ENCODE measurements at regions not wholly inside any gene's neighbourhood (a gene's known extent, or its start where the extent isn't known, plus 50 kb on each side); places are given as distances from the start of the nearest gene placed in this dataset.

DNA sequence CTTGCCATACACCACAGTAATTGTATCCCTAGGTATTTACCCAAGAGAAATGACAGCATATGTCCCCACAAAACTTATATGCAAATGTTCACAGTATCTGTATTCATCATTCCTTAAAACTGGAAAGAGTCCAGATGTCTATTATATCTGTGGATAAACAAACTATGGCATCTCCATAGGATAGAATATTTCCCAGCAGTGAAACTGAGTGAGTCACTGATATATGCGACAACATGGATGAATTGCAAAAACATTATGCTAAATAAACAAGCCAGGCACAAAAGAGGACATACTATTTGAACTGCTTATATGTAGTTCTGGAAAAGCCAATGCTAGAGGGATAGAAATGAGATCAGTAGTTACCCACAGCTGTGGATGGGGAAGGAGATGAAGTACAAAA lies 359.4 kb upstream of the DSEL start:
- Histone ChIP-seq H3K36me3 (ENCODE audit: control insufficient read depth, insufficient read depth, low read length) (no peaks in the 10 kb centered on the region), H3K27me3 (ENCODE audit: control insufficient read depth, insufficient read depth, low read length) (no peaks in the 10 kb centered on the region), H3K4me3 (ENCODE audit: low read length) (no peak overlapping the region), H3K4me1 (ENCODE audit: control insufficient read depth, insufficient read depth, low read length) (no peaks in the 10 kb centered on the region), H3K9me3 (ENCODE audit: control insufficient read depth, low read depth, low read length) (no peaks in the 10 kb centered on the region), H3K27ac (ENCODE audit: low read length) (no peak overlapping the region)
- WGBS (ENCODE audit: insufficient coverage, low lambda C conversion rate), result 88% methylated on average over 1 of the region's 1 CpG
- no peak for DNase-seq

DNA sequence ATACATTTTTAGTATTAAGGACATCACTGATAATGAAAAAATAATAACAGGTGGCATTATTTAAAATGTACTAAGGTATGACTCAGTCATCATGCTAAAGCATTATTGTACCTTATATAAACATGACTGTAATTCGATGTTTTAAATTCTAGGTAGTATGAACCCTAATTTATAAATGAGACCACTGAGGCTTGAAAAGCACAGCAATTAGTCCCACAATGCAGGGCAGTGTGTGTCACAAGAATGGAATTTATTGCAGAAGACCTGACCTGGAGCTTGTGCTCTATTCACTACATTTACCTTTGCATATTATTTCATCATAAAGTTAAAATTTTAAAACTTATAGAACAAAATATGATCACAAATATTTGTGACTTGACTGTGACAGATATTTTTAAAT lies 358.5 kb upstream of the DSEL start:
- Histone ChIP-seq H3K9me3 (ENCODE audit: control insufficient read depth, low read depth, low read length) (no peaks in the 10 kb centered on the region), H3K4me1 (ENCODE audit: control insufficient read depth, insufficient read depth, low read length) (no peaks in the 10 kb centered on the region), H3K27ac (ENCODE audit: low read length) (no peak overlapping the region), H3K36me3 (ENCODE audit: control insufficient read depth, insufficient read depth, low read length) (no peaks in the 10 kb centered on the region), H3K4me3 (ENCODE audit: low read length) (no peak overlapping the region), H3K27me3 (ENCODE audit: control insufficient read depth, insufficient read depth, low read length) (no peaks in the 10 kb centered on the region)
- DNase-seq, result no peak
- no CpG with 5 or more reads among the region's 1 CpG for WGBS (ENCODE audit: insufficient coverage, low lambda C conversion rate)

GRCh38 chr18:67865400-67865799 lies 348.9 kb upstream of the DSEL start:
- Histone ChIP-seq H3K27ac (ENCODE audit: low read length) (no peak overlapping the region), H3K36me3 (ENCODE audit: control insufficient read depth, insufficient read depth, low read length) (no peaks in the 10 kb centered on the region), H3K4me1 (ENCODE audit: control insufficient read depth, insufficient read depth, low read length) (no peaks in the 10 kb centered on the region), H3K27me3 (ENCODE audit: control insufficient read depth, insufficient read depth, low read length) (no peaks in the 10 kb centered on the region), H3K4me3 (ENCODE audit: low read length) (no peak overlapping the region), H3K9me3 (ENCODE audit: control insufficient read depth, low read depth, low read length) (no peaks in the 10 kb centered on the region)
- DNase-seq, result no peak
- 81% methylated on average over 4 of the region's 4 CpGs for WGBS (ENCODE audit: insufficient coverage, low lambda C conversion rate)

GRCh38 chr18:67864677-67865340 lies 348.3 kb upstream of the DSEL start:
- H3K4me1 ChIP-seq (ENCODE audit: control insufficient read depth, insufficient read depth, low read length), result no peaks in the 10 kb centered on the region
- DNase-seq, result no peak
- no peaks in the 10 kb centered on the region for H3K36me3 ChIP-seq (ENCODE audit: control insufficient read depth, insufficient read depth, low read length)
- no peak overlapping the region for H3K27ac ChIP-seq (ENCODE audit: low read length)
- WGBS (ENCODE audit: insufficient coverage, low lambda C conversion rate), result 100% methylated on average over 1 of the region's 2 CpGs
- no peak overlapping the region for H3K4me3 ChIP-seq (ENCODE audit: low read length)
- no peaks in the 10 kb centered on the region for H3K9me3 ChIP-seq (ENCODE audit: control insufficient read depth, low read depth, low read length)
- no peaks in the 10 kb centered on the region for H3K27me3 ChIP-seq (ENCODE audit: control insufficient read depth, insufficient read depth, low read length)

- Histone ChIP-seq H3K36me3 (ENCODE audit: control insufficient read depth, insufficient read depth, low read length) (no peaks in the 10 kb centered on the region), H3K27me3 (ENCODE audit: control insufficient read depth, insufficient read depth, low read length) (no peaks in the 10 kb centered on the region), H3K9me3 (ENCODE audit: control insufficient read depth, low read depth, low read length) (no peaks in the 10 kb centered on the region), H3K4me3 (ENCODE audit: low read length) (no peak overlapping the region), H3K4me1 (ENCODE audit: control insufficient read depth, insufficient read depth, low read length) (no peaks in the 10 kb centered on the region), H3K27ac (ENCODE audit: low read length) (no peak overlapping the region)
- WGBS (ENCODE audit: insufficient coverage, low lambda C conversion rate), result no CpG with 5 or more reads among the region's 1 CpG
- DNase-seq, result no peak
Measured at GRCh38 chr18:67862069-67862468, 345.5 kb upstream of the DSEL start.

DNA sequence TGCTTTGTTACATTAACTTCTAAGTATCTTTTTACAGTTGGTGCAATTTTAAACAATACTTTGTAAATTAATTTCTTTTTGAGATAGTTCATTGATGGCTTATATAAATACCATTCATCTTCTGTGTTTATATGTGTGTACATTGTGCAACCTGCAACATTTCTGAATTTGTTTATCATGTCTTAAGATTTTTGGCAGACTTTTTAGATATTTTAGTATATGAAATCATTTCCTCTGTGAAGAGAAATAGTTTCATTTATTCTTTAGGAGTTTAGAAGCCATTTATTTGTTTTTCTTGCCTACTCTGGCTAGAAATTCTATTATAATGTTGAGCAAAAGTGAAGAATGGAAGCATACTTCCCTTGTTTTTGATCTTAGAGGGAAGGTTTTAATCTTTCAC lies 337.8 kb upstream of the DSEL start:
- Histone ChIP-seq H3K36me3 (ENCODE audit: control insufficient read depth, insufficient read depth, low read length) (no peaks in the 10 kb centered on the region), H3K9me3 (ENCODE audit: control insufficient read depth, low read depth, low read length) (no peaks in the 10 kb centered on the region), H3K27ac (ENCODE audit: low read length) (no peak overlapping the region), H3K4me1 (ENCODE audit: control insufficient read depth, insufficient read depth, low read length) (no peaks in the 10 kb centered on the region), H3K27me3 (ENCODE audit: control insufficient read depth, insufficient read depth, low read length) (no peaks in the 10 kb centered on the region), H3K4me3 (ENCODE audit: low read length) (no peak overlapping the region)
- DNase-seq, result no peak

DNA sequence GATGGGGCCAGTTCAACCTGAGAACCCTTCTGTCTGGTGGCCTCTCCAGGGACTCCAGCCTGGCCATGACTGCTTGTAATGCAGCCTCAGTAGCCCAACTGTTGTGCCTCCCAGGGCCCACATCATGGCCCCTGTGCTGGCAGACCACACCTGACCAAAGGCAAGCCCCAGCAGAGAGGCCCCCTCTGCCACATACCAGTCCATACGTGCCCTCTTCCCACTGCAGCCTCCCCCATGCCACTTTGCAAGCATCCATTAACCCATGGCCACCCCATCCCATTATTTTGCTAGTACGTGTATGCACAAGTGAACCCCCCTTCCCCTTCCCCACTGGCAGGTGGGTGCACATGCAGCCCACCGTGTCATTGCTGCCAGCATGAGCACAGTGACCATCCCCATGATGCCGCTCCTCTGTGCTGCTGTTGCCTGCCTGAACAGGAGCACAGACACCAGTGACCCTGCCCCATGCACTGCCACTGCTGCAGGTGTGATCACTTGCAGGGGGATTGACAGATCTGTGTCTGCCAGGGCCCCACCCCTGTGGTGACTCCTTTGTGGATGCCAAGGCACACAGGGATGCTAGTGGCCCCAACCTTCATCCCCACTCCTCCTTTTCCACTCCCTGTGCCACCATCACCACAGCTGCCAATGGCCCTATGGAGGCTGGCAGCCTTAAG lies 330.0 kb upstream of the DSEL start:
- Histone ChIP-seq H3K27me3 (ENCODE audit: control insufficient read depth, insufficient read depth, low read length) (no peaks in the 10 kb centered on the region), H3K4me3 (ENCODE audit: low read length) (no peak overlapping the region), H3K9me3 (ENCODE audit: control insufficient read depth, low read depth, low read length) (no peaks in the 10 kb centered on the region), H3K36me3 (ENCODE audit: control insufficient read depth, insufficient read depth, low read length) (no peaks in the 10 kb centered on the region), H3K4me1 (ENCODE audit: control insufficient read depth, insufficient read depth, low read length) (no peaks in the 10 kb centered on the region), H3K27ac (ENCODE audit: low read length) (no peak overlapping the region)
- WGBS (ENCODE audit: insufficient coverage, low lambda C conversion rate), result no CpG with 5 or more reads among the region's 4 CpGs
- DNase-seq, result peak in 1 of 2 donors; percentile 9

- Histone ChIP-seq H3K9me3 (ENCODE audit: control insufficient read depth, low read depth, low read length) (no peaks in the 10 kb centered on the region), H3K4me1 (ENCODE audit: control insufficient read depth, insufficient read depth, low read length) (no peaks in the 10 kb centered on the region), H3K36me3 (ENCODE audit: control insufficient read depth, insufficient read depth, low read length) (no peaks in the 10 kb centered on the region), H3K27me3 (ENCODE audit: control insufficient read depth, insufficient read depth, low read length) (no peaks in the 10 kb centered on the region), H3K27ac (ENCODE audit: low read length) (no peak overlapping the region), H3K4me3 (ENCODE audit: low read length) (no peak overlapping the region)
- no peak for DNase-seq
Measured at GRCh38 chr18:67845035-67845434, 328.5 kb upstream of the DSEL start.

DNA sequence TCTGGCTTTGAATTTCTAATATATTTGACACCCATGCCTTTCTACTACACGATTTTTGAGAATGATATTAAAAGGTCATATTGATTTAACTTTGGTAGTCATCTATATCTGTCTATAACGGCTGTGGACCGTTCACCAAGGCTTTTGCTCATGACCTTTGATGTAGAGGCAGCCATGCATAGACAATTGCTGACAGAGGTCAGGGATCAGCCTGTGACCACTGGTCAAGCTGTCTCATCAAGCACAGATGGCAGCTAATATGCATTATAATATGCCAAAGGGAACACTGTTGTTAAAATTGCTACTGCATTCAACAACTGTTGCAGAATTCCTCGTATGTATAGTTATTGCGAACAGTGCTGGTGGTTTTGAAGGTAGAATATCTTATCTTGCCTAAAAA lies 323.9 kb upstream of the DSEL start:
- H3K9me3 ChIP-seq (ENCODE audit: control insufficient read depth, low read depth, low read length), result no peaks in the 10 kb centered on the region
- H3K4me3 ChIP-seq (ENCODE audit: low read length), result no peak overlapping the region
- no peak overlapping the region for H3K27ac ChIP-seq (ENCODE audit: low read length)
- no peaks in the 10 kb centered on the region for H3K36me3 ChIP-seq (ENCODE audit: control insufficient read depth, insufficient read depth, low read length)
- WGBS (ENCODE audit: insufficient coverage, low lambda C conversion rate), result no CpG with 5 or more reads among the region's 5 CpGs
- H3K27me3 ChIP-seq (ENCODE audit: control insufficient read depth, insufficient read depth, low read length), result no peaks in the 10 kb centered on the region
- no peaks in the 10 kb centered on the region for H3K4me1 ChIP-seq (ENCODE audit: control insufficient read depth, insufficient read depth, low read length)
- DNase-seq, result no peak

DNA sequence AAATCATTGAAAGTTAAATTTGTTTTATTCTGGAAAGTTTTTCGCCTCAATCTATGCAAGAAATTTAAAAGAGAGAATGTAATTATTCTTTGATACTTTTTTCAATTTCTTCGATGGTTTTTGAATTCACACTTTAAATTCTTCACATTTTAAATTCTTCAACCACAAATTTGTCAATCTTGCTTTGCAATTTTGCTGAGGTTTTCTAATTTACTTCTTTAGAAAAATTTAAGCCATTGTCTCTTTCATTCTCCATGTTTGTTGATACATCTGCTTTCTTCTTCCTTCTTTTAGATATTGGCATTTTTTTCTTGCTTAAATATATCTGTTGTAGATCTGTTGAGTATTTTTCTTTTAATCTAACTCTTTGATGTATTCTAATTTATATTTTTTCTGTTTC lies 301.9 kb upstream of the DSEL start:
- Histone ChIP-seq H3K27ac (ENCODE audit: low read length) (no peak overlapping the region), H3K4me1 (ENCODE audit: control insufficient read depth, insufficient read depth, low read length) (no peaks in the 10 kb centered on the region), H3K36me3 (ENCODE audit: control insufficient read depth, insufficient read depth, low read length) (no peaks in the 10 kb centered on the region), H3K9me3 (ENCODE audit: control insufficient read depth, low read depth, low read length) (no peaks in the 10 kb centered on the region), H3K27me3 (ENCODE audit: control insufficient read depth, insufficient read depth, low read length) (no peaks in the 10 kb centered on the region), H3K4me3 (ENCODE audit: low read length) (no peak overlapping the region)
- WGBS (ENCODE audit: insufficient coverage, low lambda C conversion rate), result 100% methylated on average over 2 of the region's 2 CpGs
- DNase-seq, result no peak

DNA sequence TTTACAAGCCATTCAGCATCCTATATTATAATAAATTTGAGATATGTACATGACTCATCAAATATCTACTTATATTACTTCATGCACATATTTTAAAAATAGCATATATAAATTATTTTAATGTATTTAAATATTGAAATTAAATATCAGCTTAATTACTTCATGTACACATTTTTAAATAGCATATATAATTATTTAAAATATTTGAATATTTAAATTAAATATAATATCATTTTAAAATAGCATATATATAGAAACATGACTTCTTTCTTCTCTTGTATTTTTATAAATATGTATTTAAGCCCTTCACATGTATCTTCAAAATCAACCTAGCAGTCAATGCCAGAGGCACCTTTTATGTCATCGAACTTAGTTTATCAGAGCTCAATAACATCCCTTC lies 298.8 kb upstream of the DSEL start:
- Histone ChIP-seq H3K27ac (ENCODE audit: low read length) (no peak overlapping the region), H3K4me3 (ENCODE audit: low read length) (no peak overlapping the region), H3K27me3 (ENCODE audit: control insufficient read depth, insufficient read depth, low read length) (no peaks in the 10 kb centered on the region), H3K36me3 (ENCODE audit: control insufficient read depth, insufficient read depth, low read length) (no peaks in the 10 kb centered on the region), H3K9me3 (ENCODE audit: control insufficient read depth, low read depth, low read length) (no peaks in the 10 kb centered on the region), H3K4me1 (ENCODE audit: control insufficient read depth, insufficient read depth, low read length) (no peaks in the 10 kb centered on the region)
- WGBS (ENCODE audit: insufficient coverage, low lambda C conversion rate), result no CpG with 5 or more reads among the region's 1 CpG
- DNase-seq, result no peak
